HepG2 (cell line): ENCODE measurements at regions not wholly inside any gene's neighbourhood (a gene's known extent, or its start where the extent isn't known, plus 50 kb on each side); places are given as distances from the start of the nearest gene placed in this dataset.

Experiments
- ETV6 ChIP-seq: sonication (generic); formaldehyde crosslinking; conservative IDR thresholded peaks from 2 replicates; pipeline ENCODE4 v1.4.0; 2020; ENCODE audit warnings: missing genetic modification reagents
- GPN1 ChIP-seq: sonication (generic); formaldehyde crosslinking; IDR thresholded peaks from 2 replicates; pipeline ENCODE4 v1.5.1; 2020; ENCODE audit warnings: missing genetic modification reagents, borderline replicate concordance
- KAT7 ChIP-seq: IDR thresholded peaks from 2 replicates; pipeline ENCODE4 v1.6.1; 2018; ENCODE audit warnings: borderline replicate concordance, missing compliant biosample characterization
- MAX ChIP-seq: IDR thresholded peaks from 2 replicates; pipeline ENCODE4 v1.6.1; 2012; ENCODE audit warnings: inconsistent platforms
- NFATC3 ChIP-seq: sonication (generic); formaldehyde crosslinking; IDR thresholded peaks from 2 replicates; pipeline ENCODE4 v1.5.1; 2020; ENCODE audit warnings: mild to moderate bottlenecking, missing genetic modification reagents
- SMC3 ChIP-seq: IDR thresholded peaks from 2 replicates; pipeline ENCODE4 v1.6.1; 2011; ENCODE audit warnings: low read length, improper control_type of control experiment
- ZNF274 ChIP-seq: sonication (generic); formaldehyde crosslinking; IDR thresholded peaks from 2 replicates; pipeline ENCODE4 v1.5.1; 2020; ENCODE audit warnings: mild to moderate bottlenecking, missing genetic modification reagents
- ZNF710 ChIP-seq: sonication (generic); formaldehyde crosslinking; IDR thresholded peaks from 2 replicates; pipeline ENCODE4 v1.5.0; 2020; ENCODE audit warnings: mild to moderate bottlenecking, missing genetic modification reagents, borderline replicate concordance

- TF ChIP-seq ZNF274 (no peak), ETV6 (no peak), KAT7 (no peak), SMC3 (no peak), GPN1 (CRISPR knock-in tag) (no peak), ZNF710 (CRISPR knock-in tag) (no peak), NFATC3 (CRISPR knock-in tag) (no peak), MAX (no peak)
Measured at GRCh38 chr2:2933426-2933825, 444.2 kb downstream of the EIPR1 start.
